ENCODE measurements at regions not wholly inside any gene's neighbourhood (a gene's known extent, or its start where the extent isn't known, plus 50 kb on each side); places are given as distances from the start of the nearest gene placed in this dataset.
"Not testable (repeated sequence)": the region's sequence is repeated elsewhere in the genome, so short reads cannot be mapped to it uniquely, and the experiment has no call there.

DNA sequence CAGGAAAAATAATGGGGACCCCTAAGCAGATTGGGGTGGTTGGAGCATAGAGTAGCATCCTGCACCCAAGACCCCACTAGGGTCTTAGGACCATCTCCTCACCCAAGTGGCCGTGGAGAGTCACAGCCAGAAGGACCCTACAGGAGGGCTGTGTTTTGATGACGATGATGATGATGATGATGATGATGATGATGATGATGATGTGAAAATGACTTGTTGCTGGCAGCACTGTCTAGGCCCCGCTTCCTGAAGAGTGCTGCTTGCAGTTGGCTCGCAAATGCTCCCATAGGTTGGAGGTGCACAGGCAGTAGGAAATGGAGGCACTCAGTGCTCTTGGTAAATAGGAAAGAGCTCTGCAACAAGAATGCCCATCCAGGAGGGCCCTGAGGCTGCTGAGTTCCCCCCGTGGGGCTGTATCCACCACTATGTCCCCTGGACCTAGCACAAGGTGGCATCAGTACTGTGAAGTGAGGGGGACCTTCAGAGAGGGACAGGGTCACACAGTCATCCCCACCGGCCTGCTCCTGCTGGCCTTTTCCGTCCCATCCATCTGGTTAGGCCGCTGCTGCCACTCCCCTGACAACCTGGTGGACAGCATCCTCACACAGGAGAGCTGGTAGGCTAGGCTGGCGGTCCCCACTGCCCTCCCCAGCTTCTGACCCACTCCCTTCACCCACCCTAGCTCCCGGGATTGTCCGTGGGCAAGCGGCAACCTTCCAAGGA is 139.6 kb downstream of the FOXD2 start:
- DNase-seq = no peak

- no peak for DNase-seq
Observed at GRCh38 chr1:47578026-47578720, 140.3 kb downstream of the FOXD2 start.

DNA sequence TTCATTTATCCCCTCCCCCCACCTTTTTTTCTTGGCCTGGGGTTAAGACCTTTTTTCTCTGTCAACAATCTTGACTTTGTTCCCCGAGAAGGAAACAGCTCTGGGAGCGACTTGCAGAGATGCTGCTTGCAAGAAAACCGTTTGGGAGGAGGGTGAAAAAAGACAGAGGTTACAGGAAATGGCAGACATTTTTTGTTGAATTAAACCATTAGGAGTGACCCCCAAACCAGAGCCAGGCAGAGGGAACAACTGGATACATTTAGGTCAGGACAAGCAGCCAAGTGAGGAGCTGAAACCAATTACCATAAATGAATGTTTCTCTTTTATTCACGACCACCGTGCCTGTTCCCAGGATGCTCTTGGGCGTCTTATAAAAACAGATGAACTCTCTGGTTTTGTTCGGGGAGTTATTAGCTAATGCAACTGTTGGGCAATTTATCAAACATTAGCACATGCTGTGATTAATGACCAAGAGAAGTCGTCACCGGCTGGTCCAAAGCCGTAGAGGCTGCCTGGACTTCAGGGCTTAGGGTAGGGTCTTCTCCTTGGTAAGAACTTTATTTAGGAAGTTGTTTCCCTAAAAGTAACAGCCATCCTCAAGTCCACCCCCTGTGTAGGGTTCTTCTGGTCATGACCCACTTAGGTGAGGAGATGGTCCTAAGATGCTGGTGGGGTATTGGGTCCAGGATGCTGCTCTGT is 141.0 kb downstream of the FOXD2 start:
- no peak for DNase-seq

DNA sequence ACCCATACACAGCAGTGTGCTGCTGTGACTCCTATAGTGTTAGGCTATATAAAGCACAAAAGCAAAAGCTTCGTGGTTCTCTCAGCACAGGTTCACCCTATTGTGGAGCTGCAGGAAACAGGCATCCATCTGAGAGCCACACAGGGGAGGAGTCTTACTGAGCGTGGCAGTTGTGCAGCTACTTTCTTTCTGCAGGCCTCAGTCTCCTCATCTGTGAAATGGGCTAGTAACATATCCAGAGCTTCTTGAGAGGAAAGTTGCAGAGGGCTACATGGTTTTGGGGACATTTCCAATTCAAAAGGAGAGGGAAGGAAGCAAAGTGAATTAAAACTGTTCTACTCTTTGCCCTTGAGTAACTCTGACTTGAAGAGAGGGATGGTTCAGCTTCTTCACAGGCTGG is 142.0 kb downstream of the FOXD2 start:
- no peak for DNase-seq

- no peak for DNase-seq
Observed at GRCh38 chr1:47580451-47580995, 142.7 kb downstream of the FOXD2 start.

- DNase-seq = peak; percentile 44
Observed at GRCh38 chr1:47582891-47583608, 145.2 kb downstream of the FOXD2 start.

- no peak for DNase-seq
Observed at GRCh38 chr1:47584249-47584648, 146.4 kb downstream of the FOXD2 start.

DNA sequence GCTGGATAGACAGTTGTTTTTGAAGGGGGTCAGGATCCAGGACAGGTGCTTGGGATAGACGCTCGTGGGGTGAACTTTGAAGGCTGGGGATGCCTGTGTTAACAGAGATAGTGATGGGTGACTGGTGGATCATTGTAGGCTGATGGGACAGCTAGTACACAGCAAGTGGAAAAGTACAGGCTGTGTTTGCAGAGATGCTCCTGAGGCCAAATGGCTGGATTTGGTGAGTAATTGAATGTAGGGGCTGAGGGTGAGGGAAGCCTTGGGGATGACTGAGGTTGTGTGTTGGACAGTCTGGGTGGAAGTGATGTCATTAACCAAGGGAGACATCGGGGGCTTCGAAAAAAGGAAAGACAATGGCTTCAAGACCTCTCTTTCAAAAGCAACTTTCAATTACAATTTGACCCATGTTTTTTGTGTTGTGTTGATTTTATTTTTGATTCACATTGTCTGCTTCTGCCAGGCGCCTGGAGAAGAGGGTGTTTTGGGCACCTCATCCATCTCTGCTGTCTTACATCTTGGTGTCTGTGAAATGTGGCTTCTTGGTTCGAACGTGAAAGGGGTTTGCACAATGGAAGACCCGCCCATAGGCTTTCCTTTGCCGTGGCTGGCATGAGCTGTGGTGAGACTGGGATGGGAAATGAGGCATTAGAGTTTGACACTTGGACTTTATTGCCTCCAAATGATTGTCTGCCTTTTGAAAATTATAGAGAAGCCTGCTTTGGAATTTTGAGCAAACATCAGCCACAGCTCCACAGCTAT is 147.5 kb downstream of the FOXD2 start:
- DNase-seq = no peak

- no peak for DNase-seq
Observed at GRCh38 chr1:47587891-47588582, 150.2 kb downstream of the FOXD2 start.

GRCh38 chr1:47590523-47591225 is 152.8 kb downstream of the FOXD2 start:
- no peak for DNase-seq

DNA sequence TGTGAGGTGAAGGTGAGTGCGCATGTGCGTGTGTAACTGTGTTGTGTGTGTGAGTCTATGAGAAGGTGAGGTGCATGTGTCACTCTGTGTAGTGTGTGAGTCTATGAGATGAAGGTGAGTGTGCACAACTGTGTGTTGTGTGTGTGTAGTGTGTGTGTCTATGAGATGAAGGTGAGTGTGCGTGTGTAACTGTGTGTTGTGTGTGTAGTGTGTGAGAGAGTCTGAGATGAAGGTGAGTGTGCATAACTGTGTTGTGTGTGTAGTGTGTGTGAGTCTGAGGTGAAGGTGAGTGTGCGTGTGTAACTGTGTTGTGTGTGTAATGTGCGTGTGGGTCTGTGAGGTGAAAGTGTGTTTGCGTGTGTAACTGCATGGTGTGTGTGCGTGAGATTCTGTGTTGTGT is 154.0 kb downstream of the FOXD2 start:
- DNase-seq = no peak

GRCh38 chr1:47592296-47593012 is 154.6 kb downstream of the FOXD2 start:
- no peak for DNase-seq

- DNase-seq = peak; percentile 49
Observed at GRCh38 chr1:47593013-47593568, 155.2 kb downstream of the FOXD2 start.

GRCh38 chr1:47593598-47594285 is 155.9 kb downstream of the FOXD2 start:
- no peak for DNase-seq

DNA sequence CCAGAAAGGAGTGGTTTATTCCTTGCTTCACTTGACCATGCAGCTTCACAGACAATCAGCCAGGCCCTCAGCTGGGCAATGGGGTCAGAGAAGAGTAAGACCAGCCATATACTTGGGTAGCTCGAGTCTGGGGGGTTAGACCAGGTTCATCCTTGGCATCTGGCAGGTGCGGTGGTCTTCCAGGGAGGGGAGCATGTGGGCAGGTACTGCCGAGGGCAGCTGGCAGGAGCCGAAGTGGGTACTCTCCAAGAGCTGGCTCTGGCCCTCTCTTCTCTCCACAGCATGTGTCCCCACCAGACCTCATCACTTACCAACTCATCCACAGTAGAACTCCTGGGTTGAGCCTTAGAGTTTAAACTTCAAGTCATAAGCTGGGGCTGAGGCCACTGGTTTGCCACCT is 156.8 kb downstream of the FOXD2 start:
- no peak for DNase-seq

DNA sequence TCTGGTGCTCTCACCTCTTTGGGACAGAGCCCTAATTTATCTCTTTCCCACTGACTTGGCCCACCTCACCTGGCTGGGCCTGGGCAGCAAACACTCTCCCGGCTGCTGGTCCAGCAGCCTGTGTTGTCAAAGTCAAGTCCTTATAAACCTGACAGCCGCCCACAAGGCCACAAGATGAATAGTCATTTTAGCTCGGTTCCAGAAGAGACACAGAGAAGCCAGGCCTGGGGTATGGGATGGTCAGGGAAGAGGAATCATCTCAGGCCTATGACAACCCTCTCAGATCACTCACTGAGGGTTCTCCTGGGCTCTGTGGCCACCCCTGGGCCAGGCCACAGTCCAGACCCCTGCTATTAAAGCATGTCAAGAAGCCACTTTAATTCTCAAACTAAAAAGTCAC is 158.5 kb downstream of the FOXD2 start:
- no peak for DNase-seq

DNA sequence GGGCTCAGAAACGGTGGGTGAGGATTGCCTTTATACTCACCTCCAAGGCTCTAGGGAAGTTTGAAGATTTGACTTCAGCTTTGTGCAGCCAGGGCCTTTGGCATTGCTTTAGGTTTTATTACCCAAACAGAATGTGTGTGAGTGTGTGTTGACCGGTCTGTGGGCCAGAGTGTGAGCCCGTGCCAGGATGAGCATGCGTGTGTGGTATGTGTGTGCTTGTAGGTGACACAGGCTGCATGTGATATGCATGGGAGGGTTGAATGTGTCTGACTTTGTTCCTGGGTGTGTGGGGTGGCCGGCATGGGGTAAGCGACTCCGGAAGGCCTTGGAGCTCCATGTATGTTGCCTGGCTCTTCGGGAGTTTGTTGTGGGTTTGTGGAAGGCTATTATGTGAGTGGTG is 160.5 kb downstream of the FOXD2 start:
- DNase-seq = no peak

DNA sequence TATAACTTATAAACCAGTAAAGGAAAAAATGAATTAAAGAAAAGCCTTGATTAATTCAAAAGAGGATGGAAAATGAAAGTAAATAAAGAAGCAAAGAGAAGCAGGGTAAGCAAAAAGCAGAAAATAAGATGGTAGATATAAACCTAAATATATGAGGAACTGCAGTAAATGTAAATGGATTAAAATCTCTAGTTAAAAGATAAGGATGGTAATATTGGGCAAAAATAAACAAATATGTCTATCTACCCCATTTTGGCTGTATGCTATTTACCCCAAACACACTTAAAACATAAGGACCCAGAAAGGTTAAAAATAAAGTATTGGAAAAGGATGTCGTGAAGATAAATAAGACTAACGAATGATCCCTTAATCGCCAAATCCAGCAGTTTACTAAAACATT is 161.9 kb downstream of the FOXD2 start:
- DNase-seq = no peak

GRCh38 chr1:47602491-47602890 is 164.6 kb downstream of the FOXD2 start:
- not testable (repeated sequence) for DNase-seq
